ENCODE measurements at regions not wholly inside any gene's neighbourhood (a gene's known extent, or its start where the extent isn't known, plus 50 kb on each side); places are given as distances from the start of the nearest gene placed in this dataset.

GRCh38 chr22:34812631-34813030 lies 253.3 kb upstream of the ISX start:
- TF ChIP-seq EZH2 (IDR thresholded peaks at IDR 0.05; ENCODE audit: insufficient read depth, poor library complexity, severe bottlenecking) (no peak), EZH2phosphoT487 (IDR thresholded peaks at IDR 0.05; ENCODE audit: insufficient read depth, low read depth) (no peak)

All from GM23248 (cell line).